GM12891 (cell line): ENCODE measurements at regions not wholly inside any gene's neighbourhood (a gene's known extent, or its start where the extent isn't known, plus 50 kb on each side); places are given as distances from the start of the nearest gene placed in this dataset.

Source experiments
- PAX5 ChIP-seq: IDR thresholded peaks from 2 replicates; pipeline ENCODE4 v1.6.1; 2011; ENCODE audit warnings: low read length, moderate library complexity, mild to moderate bottlenecking; ENCODE audit not compliant: insufficient read depth, severe bottlenecking
- POLR2A ChIP-seq: IDR thresholded peaks from 2 replicates; pipeline ENCODE4 v1.6.1; 2011; ENCODE audit warnings: low read depth, low read length, control low read depth
- POLR2AphosphoS5 ChIP-seq: IDR thresholded peaks from 2 replicates; pipeline ENCODE4 v1.6.1; 2011; ENCODE audit warnings: low read depth, low read length, control low read depth
- POU2F2 ChIP-seq: IDR thresholded peaks from 2 replicates; pipeline ENCODE4 v1.6.1; 2011; ENCODE audit warnings: low read depth, mild to moderate bottlenecking, control low read depth, low read length, moderate library complexity
- SPI1 ChIP-seq: IDR thresholded peaks from 2 replicates; pipeline ENCODE4 v1.6.1; 2011; ENCODE audit warnings: low read depth, low read length, control low read depth
- TAF1 ChIP-seq: IDR thresholded peaks from 2 replicates; pipeline ENCODE4 v1.6.1; 2011; ENCODE audit warnings: low read depth, low read length, control low read depth

GRCh38 chr3:187964760-187965159, 189.2 kb upstream of the LPP start:
- no peak for TF ChIP-seq POLR2AphosphoS5
- TF ChIP-seq POLR2A, result no peak
- no peak for TF ChIP-seq SPI1
- TF ChIP-seq TAF1, result no peak
- TF ChIP-seq POU2F2, result no peak
- no peak for TF ChIP-seq PAX5
